ENCODE measurements at regions not wholly inside any gene's neighbourhood (a gene's known extent, or its start where the extent isn't known, plus 50 kb on each side); places are given as distances from the start of the nearest gene placed in this dataset.

- TF ChIP-seq CTCF (IDR thresholded peaks at IDR 0.05; ENCODE audit: low read depth, low read length) (no peak), EZH2phosphoT487 (IDR thresholded peaks at IDR 0.05; ENCODE audit: low read depth) (no peak)
Measured at GRCh38 chrX:39206399-39207145, 405.3 kb downstream of the MID1IP1 start.

All from OCI-LY3 (cell line).